ENCODE measurements at regions not wholly inside any gene's neighbourhood (a gene's known extent, or its start where the extent isn't known, plus 50 kb on each side); places are given as distances from the start of the nearest gene placed in this dataset.

DNA sequence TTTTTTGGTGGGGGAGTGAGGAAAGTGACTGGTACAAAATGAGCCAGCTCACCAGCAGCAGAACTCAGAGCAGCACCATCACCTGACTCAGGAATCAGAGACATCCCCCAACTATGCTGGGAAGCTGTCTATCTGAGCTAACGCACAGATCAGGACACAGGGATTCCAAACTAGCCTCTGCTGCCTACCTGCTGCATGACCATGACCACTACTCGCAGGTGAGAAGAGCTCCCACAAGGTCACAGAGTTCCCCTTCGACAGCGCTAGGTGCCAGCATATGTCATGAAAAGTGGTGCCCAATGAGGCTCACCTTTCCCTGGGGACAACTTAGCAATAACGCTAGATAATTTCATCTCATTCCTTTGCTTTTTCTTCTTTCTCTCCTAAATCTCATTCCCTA lies 662.6 kb upstream of the CPEB2 start:
- Histone ChIP-seq H3K56ac (ENCODE audit: insufficient read length, low read depth, low read length) (no peak overlapping the region), H3K23ac (ENCODE audit: insufficient read length, low read depth, low read length) (no peak overlapping the region), H3K23me2 (ENCODE audit: insufficient read length, low read depth, low read length, poor library complexity, severe bottlenecking) (no peaks in the 10 kb centered on the region), H3K9ac (ENCODE audit: extremely low read depth, insufficient read length, low read length) (no peak overlapping the region), H4K91ac (ENCODE audit: insufficient read length, low read depth, low read length) (no peak overlapping the region), H3K4ac (ENCODE audit: low read depth, low read length) (no peak overlapping the region), H2BK15ac (ENCODE audit: low read depth, low read length) (no peak overlapping the region), H2AK5ac (ENCODE audit: insufficient read length, low read length) (no peak overlapping the region), H3K27me3 (ENCODE audit: insufficient read depth, low read length) (no peaks in the 10 kb centered on the region), H2BK20ac (ENCODE audit: low read depth, low read length, poor library complexity, severe bottlenecking) (no peak overlapping the region), H4K5ac (ENCODE audit: insufficient read length, low read depth, low read length) (no peak overlapping the region), H3K79me1 (ENCODE audit: insufficient read depth, low read depth, low read length, poor library complexity, severe bottlenecking) (no peaks in the 10 kb centered on the region), H3K18ac (ENCODE audit: insufficient read length, low read depth, low read length) (no peak overlapping the region), H3K4me2 (ENCODE audit: insufficient read depth, insufficient read length, low read length) (no peak overlapping the region), H3K79me2 (ENCODE audit: insufficient read depth, low read length) (no peaks in the 10 kb centered on the region; the same call in 1 of the 2 replicates), H3K9me3 (ENCODE audit: control insufficient read depth, low read depth, low read length) (no peaks in the 10 kb centered on the region), H3T11ph (ENCODE audit: low read length) (no peak overlapping the region), H4K20me1 (ENCODE audit: control insufficient read depth, insufficient read depth, insufficient read length) (no peaks in the 10 kb centered on the region), H3K14ac (ENCODE audit: insufficient read depth, low read length) (no peak overlapping the region), H4K8ac (replicated peaks; ENCODE audit: insufficient read length, low read depth, low read length) (no peak overlapping the region), H3K27ac (ENCODE audit: insufficient read length, low read depth, low read length) (no peak overlapping the region), H2AFZ (ENCODE audit: low read length) (no peak overlapping the region), H3K4me1 (ENCODE audit: insufficient read depth, low read length) (no peaks in the 10 kb centered on the region; the same call in 1 of the 2 replicates), H2BK120ac (ENCODE audit: low read depth, low read length, poor library complexity, severe bottlenecking) (no peak overlapping the region), H2BK12ac (ENCODE audit: insufficient read length, low read depth, low read length) (no peak overlapping the region), H2BK5ac (ENCODE audit: insufficient read length, low read length) (no peak overlapping the region)
- no peak overlapping the region for H3K27ac Mint-ChIP-seq
- WGBS (ENCODE audit: extremely low coverage, insufficient read length, low lambda C conversion rate), result no CpG with 5 or more reads among the region's 5 CpGs
- H3K4me1 Mint-ChIP-seq, result peaks cover 17 to 21% of the 10 kb centered on the region in 2 experiments
- H3K27me3 Mint-ChIP-seq (ENCODE audit: low read depth), result no peaks in the 10 kb centered on the region
- no peak overlapping the region for H3K4me3 Mint-ChIP-seq
- DNase-seq, result no peak
- TF ChIP-seq, protein P1, sequence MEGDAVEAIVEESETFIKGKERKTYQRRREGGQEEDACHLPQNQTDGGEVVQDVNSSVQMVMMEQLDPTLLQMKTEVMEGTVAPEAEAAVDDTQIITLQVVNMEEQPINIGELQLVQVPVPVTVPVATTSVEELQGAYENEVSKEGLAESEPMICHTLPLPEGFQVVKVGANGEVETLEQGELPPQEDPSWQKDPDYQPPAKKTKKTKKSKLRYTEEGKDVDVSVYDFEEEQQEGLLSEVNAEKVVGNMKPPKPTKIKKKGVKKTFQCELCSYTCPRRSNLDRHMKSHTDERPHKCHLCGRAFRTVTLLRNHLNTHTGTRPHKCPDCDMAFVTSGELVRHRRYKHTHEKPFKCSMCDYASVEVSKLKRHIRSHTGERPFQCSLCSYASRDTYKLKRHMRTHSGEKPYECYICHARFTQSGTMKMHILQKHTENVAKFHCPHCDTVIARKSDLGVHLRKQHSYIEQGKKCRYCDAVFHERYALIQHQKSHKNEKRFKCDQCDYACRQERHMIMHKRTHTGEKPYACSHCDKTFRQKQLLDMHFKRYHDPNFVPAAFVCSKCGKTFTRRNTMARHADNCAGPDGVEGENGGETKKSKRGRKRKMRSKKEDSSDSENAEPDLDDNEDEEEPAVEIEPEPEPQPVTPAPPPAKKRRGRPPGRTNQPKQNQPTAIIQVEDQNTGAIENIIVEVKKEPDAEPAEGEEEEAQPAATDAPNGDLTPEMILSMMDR (conservative IDR thresholded peaks at IDR 0.05), result no peak
- no peaks in the 10 kb centered on the region for H3K36me3 Mint-ChIP-seq (ENCODE audit: insufficient read depth in 1 of 3, low read depth in 3 of 3)
- no peaks in the 10 kb centered on the region for H3K9me3 Mint-ChIP-seq

Data from H9 (cell line).